ENCODE measurements at regions not wholly inside any gene's neighbourhood (a gene's known extent, or its start where the extent isn't known, plus 50 kb on each side); places are given as distances from the start of the nearest gene placed in this dataset.

GRCh38 chr2:128486640-128487375, 168.1 kb upstream of the HS6ST1 start:
- H3K4me3 ChIP-seq, result peak overlapping the region in 1 of 2 donors; percentile 21
- H3K9me3 ChIP-seq, result no peaks in the 10 kb centered on the region
- H3K4me1 ChIP-seq, result peaks cover 14% of the 10 kb centered on the region
- H3K36me3 ChIP-seq (ENCODE audit: low read depth, missing control alignments), result no peaks in the 10 kb centered on the region
- no peaks in the 10 kb centered on the region for H3K27me3 ChIP-seq
- intact Hi-C loops (cut with DNase I; ENCODE audit: low total_unique reads), result no loop called here
- H3K27ac ChIP-seq, result peak overlapping the region in 1 of 2 donors; percentile 26
- DNase-seq, result peak; percentile 13
- 64 to 73% methylated on average over 13 to 15 of the region's 15 CpGs for WGBS, 2 donors
- TF ChIP-seq POLR2A (IDR thresholded peaks at IDR 0.05) (no peak), CTCF (IDR thresholded peaks at IDR 0.05) (no peak)

- no peaks in the 10 kb centered on the region for H3K36me3 ChIP-seq (ENCODE audit: low read depth, missing control alignments)
- H3K4me1 ChIP-seq, result peaks cover 14% of the 10 kb centered on the region
- intact Hi-C loops (cut with DNase I; ENCODE audit: low total_unique reads), result no loop called here
- no peaks in the 10 kb centered on the region for H3K27me3 ChIP-seq
- no peaks in the 10 kb centered on the region for H3K9me3 ChIP-seq
- peak; percentile 5 for DNase-seq
- 76 to 85% methylated on average over 3 of the region's 3 CpGs for WGBS, 2 donors
- H3K27ac ChIP-seq, result no peak overlapping the region
- H3K4me3 ChIP-seq, result no peak overlapping the region
- TF ChIP-seq CTCF (IDR thresholded peaks at IDR 0.05), result no peak
- TF ChIP-seq POLR2A (IDR thresholded peaks at IDR 0.05), result no peak
Observed at GRCh38 chr2:128487650-128488387, 169.2 kb upstream of the HS6ST1 start.

GRCh38 chr2:128488434-128488833, 169.8 kb upstream of the HS6ST1 start:
- TF ChIP-seq CTCF (IDR thresholded peaks at IDR 0.05) (no peak), POLR2A (IDR thresholded peaks at IDR 0.05) (no peak)
- H3K4me1 ChIP-seq, result peaks cover 19% of the 10 kb centered on the region
- DNase-seq, result peak; percentile 4
- WGBS, 2 donors, result 51 to 72% methylated on average over 2 of the region's 2 CpGs
- no peaks in the 10 kb centered on the region for H3K27me3 ChIP-seq
- H3K9me3 ChIP-seq, result no peaks in the 10 kb centered on the region
- intact Hi-C loops (cut with DNase I; ENCODE audit: low total_unique reads), result no loop called here
- no peaks in the 10 kb centered on the region for H3K36me3 ChIP-seq (ENCODE audit: low read depth, missing control alignments)
- H3K27ac ChIP-seq, result no peak overlapping the region
- H3K4me3 ChIP-seq, result no peak overlapping the region

- peak; percentile 9 for DNase-seq
- Histone ChIP-seq H3K9me3 (no peaks in the 10 kb centered on the region), H3K27ac (no peak overlapping the region), H3K36me3 (ENCODE audit: low read depth, missing control alignments) (no peaks in the 10 kb centered on the region), H3K4me3 (no peak overlapping the region), H3K4me1 (peaks cover 28% of the 10 kb centered on the region), H3K27me3 (no peaks in the 10 kb centered on the region)
- 50 to 54% methylated on average over 9 of the region's 9 CpGs for WGBS, 2 donors
- intact Hi-C loops (cut with DNase I; ENCODE audit: low total_unique reads), result no loop called here
- TF ChIP-seq POLR2A (IDR thresholded peaks at IDR 0.05) (no peak), CTCF (IDR thresholded peaks at IDR 0.05) (no peak)
Observed at GRCh38 chr2:128489526-128490273, 171.0 kb upstream of the HS6ST1 start.

All from testis (tissue), 2 donors.